ENCODE measurements at regions not wholly inside any gene's neighbourhood (a gene's known extent, or its start where the extent isn't known, plus 50 kb on each side); places are given as distances from the start of the nearest gene placed in this dataset.
A peak's percentile ranks its signal among the peaks of the same experiment; 100 is the strongest.
"Not testable (repeated sequence)": the region's sequence is repeated elsewhere in the genome, so short reads cannot be mapped to it uniquely, and the experiment has no call there.

- not testable (repeated sequence) for DNase-seq
Measured at GRCh38 chr1:214095896-214096295, 108.1 kb downstream of the PROX1 start.

DNA sequence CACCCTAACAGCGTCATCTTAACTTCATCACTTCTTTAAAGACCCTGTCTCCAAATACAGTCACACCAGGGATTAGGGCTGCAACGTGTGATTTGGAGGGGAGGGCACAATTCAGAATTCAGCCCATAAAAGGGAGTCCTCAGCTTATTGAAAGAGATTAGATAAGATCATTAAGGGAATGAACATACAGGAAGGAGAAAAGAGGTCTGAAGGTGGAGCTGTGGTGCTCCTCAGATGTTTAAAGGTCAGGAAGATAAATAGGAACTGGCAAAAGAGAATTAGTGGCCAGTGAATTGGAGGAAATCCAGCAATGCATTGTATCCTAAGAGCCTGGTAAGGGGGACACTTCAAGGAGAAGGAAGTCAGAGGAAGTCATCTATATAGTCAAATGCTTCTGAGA is 113.5 kb downstream of the PROX1 start:
- DNase-seq: no peak

DNA sequence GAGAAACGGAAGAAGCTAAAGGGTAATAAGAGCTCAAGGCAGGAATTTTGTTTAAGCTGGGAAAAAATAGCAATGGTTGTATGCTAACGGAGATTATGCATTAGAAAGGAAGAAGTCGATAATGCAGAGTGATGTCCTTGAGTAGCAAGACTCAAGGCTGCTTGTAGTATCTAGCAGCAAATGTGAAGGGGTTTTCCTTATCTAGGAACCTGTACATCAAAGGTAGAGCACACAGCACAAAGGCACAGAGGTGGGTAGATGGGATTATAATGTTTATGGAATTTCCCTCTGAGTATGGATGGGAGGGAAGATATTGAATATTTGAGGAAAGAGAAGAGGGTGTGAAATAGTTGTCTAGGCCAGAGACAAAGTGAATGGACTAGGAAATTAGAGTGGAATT is 114.1 kb downstream of the PROX1 start:
- DNase-seq: no peak

- no peak for DNase-seq
Measured at GRCh38 chr1:214102907-214103306, 115.1 kb downstream of the PROX1 start.

GRCh38 chr1:214103778-214104177 is 116.0 kb downstream of the PROX1 start:
- DNase-seq: no peak

DNA sequence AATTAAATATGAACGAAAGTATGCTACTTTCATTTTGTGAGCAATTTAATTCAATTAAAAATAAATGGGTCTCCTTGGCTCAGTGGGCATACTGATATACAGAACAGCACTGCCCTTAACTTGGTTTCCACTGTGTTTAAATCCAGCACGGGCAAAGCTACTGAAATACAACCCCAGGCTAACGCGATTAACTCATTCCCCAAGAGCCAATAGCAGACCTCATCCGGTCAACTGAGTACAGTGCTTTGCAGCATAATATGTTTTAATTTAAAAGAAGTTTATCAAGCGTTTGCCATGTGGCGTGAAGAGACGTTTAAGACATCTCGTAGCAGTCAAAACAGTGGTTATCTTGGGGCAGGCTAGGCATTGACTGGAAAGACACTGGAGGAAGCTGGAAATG is 118.6 kb downstream of the PROX1 start:
- DNase-seq: peak; percentile 31

- DNase-seq: peak; percentile 14
Measured at GRCh38 chr1:214107322-214108096, 119.7 kb downstream of the PROX1 start.

GRCh38 chr1:214108097-214108446 is 120.3 kb downstream of the PROX1 start:
- no peak for DNase-seq

- no peak for DNase-seq
Measured at GRCh38 chr1:214111796-214112195, 124.0 kb downstream of the PROX1 start.

GRCh38 chr1:214116258-214116657 is 128.5 kb downstream of the PROX1 start:
- DNase-seq: no peak

GRCh38 chr1:214117780-214118179 is 130.0 kb downstream of the PROX1 start:
- DNase-seq: no peak

GRCh38 chr1:214120191-214120590 is 132.4 kb downstream of the PROX1 start:
- peak; percentile 30 for DNase-seq

GRCh38 chr1:214120951-214121350 is 133.2 kb downstream of the PROX1 start:
- no peak for DNase-seq

DNA sequence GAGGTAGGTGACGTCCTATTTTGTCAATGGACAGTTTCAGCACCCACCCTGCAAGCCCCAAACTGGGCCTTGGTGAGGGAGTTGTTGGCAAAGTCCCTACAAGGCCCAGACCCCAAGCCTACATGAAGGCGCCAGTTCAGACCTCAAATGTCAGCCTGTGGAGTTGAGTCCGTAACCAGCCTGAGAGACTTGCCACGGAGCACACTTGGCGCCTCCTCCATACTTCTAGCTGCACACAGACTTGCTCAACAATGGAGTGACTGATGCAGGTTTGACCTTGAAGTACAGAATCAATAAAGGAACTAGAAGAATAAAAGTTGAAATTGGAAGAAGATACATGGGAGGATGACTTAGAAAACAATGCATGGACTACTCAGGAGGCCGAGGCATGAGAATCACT is 134.3 kb downstream of the PROX1 start:
- no peak for DNase-seq

GRCh38 chr1:214123061-214123784 is 135.4 kb downstream of the PROX1 start:
- DNase-seq: peak; percentile 88

DNA sequence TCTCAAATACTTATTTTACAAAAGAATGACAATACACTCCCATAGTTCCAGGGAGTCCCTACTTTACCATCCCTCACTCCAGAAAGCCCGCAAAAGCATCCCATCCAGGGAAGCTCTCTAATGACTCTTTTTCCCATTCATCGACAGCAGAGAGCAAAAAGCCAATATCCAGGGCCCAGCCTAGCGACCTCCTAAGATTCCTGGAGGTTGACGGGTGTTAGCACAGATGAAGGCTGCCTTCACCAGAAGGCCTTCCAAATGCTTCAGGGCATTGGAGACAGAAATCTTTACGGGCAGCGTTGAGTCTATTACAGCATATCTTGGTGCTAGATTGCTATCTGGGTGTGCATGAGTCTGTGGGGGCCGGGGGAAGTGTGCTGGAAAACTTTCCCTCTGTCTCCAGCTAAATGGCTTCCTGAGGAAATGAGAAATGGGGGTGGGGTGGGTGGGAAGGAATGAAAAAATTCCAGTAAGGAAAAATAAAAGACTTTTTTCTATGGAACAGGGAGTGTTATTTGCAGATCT is 136.6 kb downstream of the PROX1 start:
- DNase-seq: no peak

- no peak for DNase-seq
Measured at GRCh38 chr1:214124915-214125314, 137.1 kb downstream of the PROX1 start.

GRCh38 chr1:214125819-214126218 is 138.0 kb downstream of the PROX1 start:
- no peak for DNase-seq

DNA sequence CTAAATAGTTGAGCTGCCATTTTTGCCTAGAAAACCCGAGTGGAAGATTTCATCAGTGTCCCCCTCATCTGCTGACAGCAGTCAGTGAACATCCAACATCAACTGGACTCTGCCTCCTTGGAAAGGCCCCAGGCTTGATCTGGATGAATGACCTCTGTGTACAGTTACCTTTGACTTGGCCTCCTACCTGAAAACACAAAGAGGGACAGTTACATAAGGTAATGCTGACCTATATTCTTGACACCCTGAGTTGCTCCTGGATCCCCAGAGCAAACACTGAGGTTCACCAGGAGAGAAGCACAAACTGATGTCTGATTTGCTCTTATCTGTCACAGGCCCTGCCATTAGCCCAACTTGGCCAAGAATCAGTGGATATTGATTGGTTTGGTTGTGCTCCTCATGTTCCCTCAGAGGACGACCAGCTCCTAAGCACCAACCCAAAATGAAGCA is 138.9 kb downstream of the PROX1 start:
- DNase-seq: no peak

GRCh38 chr1:214127705-214128104 is 139.9 kb downstream of the PROX1 start:
- DNase-seq: no peak

DNA sequence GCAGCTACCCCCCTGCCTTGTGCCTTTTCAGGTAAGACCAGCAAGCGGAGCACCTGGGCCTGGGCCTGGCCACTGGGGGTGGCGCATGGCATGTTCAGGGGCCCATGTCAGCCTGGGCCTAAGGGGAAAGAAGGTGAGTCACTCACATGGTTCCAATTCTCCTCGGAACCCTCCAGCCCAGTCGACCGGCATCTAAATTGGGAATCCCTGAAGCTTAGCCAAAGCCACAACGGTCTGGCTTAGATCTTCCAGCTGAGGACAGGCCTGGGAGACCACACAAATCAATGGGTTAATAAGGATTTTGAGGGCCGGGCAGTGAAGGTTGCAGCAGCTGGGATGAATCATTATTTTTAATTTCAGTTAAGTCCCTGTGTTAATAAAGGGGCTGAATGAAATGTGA is 145.1 kb upstream of the SMYD2 start:
- no peak for DNase-seq

DNA sequence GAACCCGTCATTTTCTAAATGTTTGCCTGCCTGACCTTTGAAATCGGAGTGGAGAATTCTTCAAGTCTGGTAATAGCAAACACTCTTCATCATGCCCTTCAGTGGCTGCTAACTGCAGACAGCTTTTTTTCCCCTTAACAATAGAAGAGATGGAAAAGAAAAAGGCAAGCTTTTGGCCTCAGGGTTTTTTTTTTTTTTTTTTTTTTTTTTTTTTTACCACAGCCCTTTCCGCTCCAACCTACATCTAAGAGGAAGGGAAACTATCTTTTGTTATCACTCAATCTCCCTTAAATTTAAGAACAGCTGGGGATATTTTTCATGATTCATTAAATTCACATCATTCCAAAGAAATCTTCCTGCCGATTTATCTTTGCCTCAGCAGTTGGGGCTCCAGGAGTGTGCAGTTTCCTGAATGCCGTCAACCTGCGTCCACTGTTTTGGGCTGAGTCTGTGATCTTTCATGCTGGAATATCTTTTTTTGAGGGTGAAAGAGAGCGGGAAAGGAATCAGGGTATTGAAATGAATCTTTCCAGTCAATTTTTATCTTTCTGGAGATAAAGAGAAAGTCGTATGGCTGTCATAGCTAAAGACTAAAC is 144.5 kb upstream of the SMYD2 start:
- no peak for DNase-seq

- DNase-seq: no peak
Measured at GRCh38 chr1:214141486-214141885, 139.5 kb upstream of the SMYD2 start.

All from tongue (tissue), 1 donor.